HK-2 (cell line): ENCODE measurements at regions not wholly inside any gene's neighbourhood (a gene's known extent, or its start where the extent isn't known, plus 50 kb on each side); places are given as distances from the start of the nearest gene placed in this dataset.
A peak's percentile ranks its signal among the peaks of the same experiment; 100 is the strongest.

Experiments used
- DNase-seq: peaks from one replicate; pipeline ENCODE4 v3.0.0-alpha.2; 2018; ENCODE audit not compliant: unreplicated experiment

DNA sequence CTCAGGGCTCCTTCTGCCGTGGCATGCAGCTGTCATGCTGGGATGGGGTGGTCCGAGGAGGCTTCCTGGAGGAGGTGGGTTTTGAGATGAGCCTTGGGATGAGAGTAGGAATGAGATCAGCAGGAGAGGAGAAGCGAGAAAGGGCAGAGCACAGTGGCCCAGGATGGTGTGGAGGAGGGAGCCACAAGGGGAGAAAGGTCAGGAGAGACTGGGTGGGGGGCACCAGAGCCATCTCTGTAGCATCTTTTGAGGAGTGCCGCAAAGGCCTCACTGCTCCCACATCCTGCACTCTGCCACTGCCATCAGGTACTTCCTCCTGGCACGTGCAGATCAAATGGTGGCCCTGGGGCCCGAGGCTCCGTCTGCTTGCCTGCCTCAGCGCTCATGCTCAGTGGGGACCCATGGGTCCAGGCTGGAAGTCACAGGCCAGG is 150.2 kb downstream of the MACROH2A1 start:
- no peak for DNase-seq

DNA sequence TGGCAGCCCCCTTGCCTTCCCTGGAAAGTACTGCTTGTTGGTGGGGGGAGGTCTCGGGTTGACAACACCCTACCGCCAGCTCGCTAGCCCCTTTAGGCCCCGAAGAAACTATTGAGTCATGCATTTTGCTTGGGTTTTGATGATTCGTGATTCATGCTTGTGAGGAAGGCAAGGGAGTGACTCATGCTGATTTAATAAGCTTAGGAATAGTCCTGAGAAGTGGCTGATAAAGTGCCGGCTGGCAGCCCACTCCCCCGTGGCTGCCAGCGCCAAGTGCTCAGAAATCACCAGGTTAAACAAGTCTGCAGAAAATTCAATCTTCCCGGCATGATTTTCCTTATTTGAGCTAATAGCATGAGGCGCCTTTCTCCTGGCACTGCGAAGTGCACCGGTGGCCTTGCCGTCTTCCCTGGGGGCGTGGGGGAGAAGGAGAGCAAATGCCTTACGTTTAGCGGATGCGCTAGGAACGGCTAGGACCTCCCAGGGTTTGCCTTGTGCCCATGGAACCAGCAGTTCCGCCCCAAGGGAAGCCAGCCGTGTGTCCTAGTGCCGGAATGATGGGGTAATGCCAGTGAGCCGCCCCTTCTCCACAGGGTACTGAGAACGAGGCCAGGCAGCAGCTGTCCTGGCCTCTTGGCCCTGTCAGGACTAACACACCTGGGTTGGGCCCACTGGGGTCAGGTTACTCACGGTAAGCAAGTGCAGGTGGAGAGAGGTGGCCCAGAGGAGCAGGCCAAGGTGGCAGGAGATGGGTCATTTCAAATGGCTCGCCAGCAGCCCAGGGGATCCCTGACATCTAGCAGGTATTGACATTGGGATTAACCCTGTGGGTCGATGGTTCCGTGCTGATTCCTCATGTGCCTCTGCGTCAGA is 151.9 kb downstream of the MACROH2A1 start:
- peak; percentile 31 for DNase-seq

DNA sequence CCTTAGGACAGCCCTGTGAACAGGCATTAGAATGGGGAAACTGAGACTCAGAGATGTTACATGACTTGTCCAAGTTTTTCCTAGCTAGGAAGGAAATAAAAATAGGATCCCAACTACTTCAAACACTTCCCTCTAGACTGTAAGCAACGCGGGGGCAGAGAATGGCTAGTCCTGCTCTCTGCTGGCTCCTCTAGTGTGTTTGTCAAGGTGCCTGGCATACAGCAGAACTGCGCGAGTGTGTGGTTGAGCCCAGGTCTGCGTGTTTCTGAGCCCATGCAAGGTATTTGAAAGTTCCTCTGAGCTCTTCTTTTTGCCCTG is 152.5 kb downstream of the MACROH2A1 start:
- no peak for DNase-seq

DNA sequence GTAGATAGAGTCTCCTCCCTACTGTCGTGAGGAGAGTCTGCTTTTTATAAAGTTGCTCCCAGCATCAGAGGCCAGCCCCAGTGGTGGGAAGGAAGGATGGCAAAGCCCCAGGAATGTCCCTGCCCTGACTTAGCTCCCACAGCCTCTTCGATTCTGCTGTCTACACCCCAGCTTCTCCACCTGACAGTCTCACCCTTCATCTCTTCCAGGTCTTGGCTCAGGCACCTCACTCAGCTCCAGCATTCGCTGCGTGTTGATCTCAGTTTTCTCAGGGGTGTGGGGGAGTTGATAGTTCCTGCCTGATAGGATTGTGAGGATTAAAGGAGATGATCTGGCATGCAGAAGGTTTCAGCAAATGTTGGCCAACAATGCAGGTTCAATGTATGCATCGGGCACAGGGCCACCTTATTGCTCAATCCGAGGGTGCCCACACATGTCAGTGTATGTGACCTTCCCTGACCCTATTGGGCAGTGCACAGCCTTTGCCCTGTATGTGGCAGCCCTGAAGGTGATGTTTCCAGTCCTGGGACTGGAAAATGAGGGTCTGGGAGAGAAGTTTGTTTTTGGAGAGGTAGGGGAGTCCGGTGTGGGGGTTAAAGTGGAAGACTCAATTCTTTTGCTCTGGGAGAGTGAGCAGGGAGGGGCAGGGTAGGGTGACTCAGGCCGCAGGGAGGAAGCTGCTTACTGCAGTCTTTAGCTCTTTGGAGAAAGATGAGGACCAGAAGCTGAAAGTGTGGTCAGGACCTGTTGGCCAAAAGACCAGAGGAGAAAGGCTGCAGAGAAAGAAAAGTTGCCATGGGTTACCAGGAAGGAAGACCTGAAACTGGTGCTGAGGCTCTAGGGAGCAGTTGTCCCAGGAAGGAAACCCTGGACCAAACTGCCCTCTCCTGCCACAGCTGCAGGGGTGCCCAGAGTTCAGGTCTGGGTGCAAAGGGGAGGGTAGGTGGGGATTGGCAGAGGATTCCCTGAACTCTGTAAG is 153.2 kb downstream of the MACROH2A1 start:
- no peak for DNase-seq

DNA sequence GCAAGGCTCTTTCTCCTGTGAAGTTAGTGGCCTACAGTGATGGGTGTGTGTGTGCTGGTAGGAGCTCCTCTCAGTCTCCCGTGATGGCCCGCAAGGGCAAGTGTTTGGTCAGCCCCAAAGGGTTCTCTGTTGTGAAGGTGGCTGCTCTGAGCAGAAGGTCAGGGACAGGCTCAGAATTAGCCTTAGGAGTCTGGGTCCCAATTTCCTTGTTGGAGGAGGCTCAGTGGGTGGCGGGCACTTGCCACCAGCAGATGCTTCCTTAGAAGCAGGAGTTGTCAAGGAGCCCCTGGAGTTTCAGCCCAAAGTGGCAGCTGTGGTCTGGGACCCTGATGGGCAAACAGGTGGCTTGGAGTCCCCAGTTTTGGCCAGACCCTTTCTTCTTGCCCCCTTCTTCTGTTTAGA is 154.4 kb downstream of the MACROH2A1 start:
- no peak for DNase-seq

DNA sequence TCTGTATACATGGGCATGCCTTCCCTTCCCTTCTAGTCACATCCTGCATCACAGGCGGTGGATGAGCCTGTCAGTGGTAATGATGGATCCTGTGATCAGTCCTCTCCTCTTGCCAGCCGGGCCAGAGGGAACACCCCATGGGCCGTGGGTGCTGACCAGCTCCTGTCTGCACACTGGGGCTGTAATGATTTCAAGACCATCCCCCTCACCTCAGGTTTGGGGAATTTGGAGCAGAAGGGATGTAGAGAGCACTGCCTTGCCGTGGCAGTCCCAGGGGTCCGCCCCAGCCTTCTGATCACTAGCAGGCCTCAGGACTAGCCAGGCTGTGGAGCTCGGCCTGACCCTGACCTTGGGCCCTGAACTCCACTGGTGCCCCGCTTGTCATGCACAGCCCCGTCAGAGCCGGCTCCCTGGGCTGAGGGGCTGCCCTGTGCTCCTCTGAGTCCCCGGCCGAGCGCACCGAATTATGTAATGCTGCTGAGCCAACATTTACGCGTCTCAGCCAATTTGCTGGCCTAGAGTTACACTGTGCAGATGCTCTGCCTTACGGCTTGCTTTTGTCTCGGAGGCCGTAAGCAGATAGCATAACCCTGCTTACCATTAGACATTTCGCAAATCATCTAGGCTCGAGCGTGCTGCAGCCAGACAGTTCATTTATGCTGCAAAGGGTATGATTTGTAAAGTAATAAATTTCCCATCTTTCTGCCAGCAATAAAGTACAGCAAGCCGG is 155.3 kb downstream of the MACROH2A1 start:
- DNase-seq: no peak

DNA sequence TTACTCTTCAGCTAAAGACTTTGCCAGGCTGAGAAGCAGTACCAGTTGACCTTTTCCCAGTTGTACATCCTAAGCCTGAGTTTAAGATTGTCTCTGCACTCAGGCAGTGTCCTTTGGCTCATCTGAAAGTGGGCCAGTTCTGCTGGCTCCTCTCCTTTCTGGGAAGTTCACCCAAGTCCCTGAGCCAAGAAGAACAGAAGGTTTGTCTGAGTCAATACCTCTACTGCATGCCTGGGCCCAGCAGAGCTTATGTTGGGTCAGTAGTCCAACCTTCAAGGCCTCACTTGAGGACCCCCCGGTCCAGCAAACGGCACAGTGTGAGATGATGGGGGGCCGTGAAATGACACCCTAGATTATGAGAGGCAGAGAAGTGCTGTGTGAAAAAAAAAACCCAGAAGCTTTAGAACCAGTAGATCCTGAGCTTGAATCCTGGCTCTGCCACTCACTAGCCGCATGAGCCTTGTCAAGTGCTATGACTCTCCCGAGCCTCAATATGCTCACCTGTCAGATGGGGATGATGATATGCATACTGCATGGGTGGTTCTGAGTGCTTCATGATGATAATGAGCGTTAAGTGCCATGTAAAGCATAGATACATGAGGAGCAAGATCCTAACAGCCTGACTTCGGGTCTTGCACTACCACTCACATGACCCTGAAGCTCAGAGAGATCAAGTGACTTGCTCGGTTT is 156.0 kb downstream of the MACROH2A1 start:
- DNase-seq: no peak

DNA sequence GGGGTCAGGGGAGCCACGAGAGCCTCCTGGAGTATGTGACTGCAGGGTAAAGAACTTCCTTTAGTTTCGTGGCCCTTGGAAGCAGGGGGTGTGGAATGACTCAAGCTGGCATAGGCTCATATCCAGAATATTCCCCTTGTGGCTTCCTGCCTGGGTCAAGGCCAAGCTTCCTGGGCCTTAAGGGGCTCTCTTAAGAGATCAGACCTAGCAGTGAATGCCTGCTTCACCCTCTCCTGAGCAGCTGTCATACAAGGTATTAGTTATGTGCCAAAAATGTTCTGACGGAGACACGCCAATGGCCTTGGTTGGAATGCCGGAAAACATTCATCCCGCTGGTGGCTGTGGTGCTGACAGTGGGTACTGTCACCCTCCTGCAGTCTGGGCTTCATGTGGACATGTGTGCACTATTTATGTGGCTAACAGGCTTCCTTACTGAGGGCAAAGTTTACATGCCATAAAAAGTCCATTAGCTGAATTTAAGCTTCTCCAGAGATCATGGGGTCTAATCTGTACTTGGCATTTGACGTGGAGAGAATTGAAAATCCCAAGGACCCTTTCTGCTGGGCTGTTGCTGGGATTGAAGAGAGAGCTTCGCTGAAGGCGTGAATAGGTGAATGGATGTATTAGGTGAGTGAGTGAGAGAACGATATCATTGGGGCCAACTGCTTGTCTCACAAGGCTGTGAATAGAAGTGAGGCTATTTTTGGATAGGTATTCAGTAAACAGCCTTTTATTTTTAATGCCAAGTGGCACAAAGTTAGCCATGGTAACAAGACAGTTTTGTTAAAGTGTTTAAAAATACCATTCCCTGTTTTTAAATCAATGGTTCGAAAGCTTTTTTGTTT is 156.8 kb downstream of the MACROH2A1 start:
- DNase-seq: peak; percentile 27

DNA sequence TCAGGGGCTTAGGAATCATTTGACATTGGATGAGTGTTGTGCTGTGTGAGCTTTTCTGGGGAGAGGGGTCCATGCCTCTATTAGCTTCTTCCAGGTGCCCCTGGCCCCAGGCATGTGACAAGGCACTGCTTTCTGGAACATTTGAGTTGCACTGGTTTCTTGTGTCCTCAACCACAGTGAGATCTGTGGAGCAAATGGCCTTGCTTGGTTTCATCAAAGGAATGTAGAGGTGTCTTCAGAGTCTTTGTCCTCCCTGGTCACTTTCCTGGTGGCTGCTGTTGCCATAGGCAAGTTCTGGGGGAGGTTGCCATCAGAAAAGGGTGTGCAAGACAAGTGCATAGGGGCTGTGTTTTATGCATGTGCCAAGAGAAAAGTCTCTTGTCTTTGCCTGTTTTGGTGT is 157.5 kb downstream of the MACROH2A1 start:
- DNase-seq: no peak

DNA sequence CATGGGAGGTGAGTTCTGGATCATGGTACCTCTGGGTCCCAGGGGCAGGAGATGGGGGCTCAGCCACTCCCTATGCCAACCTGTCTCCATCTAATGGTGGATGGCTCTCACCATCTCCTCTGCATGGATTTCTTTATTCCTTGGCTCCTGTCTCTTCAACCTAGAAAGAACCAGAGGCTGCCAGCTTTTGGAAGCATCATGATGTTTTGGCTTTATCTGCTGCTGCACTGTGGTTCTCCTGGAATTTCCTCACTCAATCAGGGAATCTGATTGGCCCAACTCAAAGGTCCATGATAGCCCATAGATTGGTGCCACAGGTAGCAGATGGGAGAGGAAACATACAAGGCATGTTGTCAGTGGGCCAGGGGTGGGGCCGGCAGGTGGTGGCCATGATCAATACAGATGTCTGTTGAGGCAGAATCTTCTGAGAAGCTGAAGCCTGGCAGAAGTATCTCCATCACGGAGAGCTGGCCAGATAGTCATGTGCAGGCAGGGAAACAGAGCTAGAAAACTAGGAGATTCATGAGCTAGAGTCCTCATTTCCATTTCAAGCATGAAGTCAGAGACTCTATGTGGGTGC is 158.2 kb downstream of the MACROH2A1 start:
- no peak for DNase-seq

DNA sequence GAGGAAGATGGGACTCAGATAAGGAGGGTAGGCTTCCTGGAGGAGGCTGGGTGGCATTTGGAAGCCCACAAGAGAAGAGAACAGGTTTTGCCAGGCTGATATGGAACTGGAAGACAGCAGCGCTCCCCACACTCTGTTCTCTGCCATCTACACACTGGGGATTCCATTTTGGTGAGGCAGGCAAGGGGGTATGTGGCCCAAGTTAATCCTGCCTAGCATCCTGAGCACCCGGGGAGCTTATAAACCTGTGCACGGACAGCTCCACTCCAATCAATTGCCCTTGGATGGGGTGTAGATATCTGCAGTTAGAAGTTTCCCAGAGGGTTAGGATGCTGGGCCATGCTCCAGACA is 158.8 kb downstream of the MACROH2A1 start:
- DNase-seq: no peak

DNA sequence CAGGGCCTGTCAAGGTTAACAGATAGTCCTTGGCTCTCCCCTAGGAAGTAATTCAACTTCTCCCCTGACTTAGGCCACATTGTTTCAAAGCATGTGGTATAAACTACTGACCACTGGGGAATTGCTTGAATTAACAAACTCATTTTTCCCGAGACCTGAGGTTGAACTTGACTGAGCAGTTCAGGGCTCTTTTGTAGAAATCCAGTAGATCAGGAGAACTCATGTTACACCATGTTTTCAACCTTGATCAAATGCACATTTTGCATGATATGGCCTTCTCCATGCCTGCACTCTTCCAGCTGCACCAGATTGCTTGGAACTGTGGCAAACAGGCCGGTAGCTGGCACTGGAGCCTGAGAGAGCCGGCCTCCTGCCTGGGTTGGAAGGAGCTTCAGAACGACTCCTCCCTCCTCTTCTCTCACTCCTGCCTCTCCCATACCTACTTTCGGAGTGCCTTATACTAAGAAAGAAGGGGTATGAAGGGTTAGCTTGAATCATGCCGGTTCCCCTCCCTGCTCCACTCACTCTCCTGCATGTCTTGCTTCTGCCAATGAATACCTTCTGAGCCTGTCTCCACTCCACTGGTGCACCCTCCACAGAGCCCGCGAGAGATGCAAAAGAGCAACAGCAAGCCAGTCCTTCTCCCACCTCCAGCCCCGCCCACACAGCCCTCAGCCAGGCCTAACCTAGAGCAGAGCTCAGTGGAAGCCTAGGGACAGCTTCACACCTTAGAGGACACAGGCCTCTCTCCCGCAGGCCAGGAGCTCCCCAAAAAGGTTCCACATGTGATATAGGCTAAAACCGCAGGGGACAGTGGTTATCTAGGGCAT is 159.4 kb downstream of the MACROH2A1 start:
- DNase-seq: no peak

DNA sequence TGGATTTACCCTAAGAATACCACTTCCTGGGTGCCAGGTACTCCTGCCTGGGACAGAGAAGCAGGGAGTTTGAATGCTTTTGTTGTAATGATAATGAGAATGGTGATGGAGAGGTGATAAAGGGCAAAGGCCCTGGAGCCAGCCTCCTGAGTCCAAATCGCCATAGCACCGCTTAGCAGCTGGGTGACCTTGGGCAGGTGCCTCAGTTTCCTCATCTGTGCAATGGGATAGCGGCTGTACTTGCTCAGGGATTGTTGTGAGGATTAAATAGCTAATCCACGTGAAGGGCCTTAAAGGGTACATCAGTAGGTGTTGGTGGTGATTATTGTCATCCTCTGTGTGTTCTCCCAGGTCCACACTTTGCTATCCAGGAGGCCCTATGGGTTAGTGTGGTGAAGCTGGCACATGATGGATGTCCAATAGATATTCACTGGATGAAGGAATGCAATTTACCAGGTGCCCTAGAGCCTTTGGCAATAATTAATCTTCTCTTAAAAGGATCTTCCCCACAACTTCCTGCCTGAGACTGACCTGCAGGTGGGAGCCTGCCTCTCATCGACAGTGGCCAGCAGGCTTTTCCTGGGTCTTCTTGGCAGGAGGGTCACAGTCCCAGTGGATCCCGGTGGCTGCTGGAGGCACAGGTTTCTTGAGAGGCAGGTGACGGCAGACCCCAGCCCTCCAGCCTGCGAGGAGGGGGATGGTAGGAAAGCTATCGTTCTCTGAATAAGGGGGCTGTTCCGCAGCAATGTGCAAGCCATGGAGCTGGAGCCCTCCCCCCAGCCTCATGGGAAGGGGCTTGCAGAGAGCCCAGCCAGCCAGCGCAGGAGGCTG is 160.2 kb downstream of the MACROH2A1 start:
- DNase-seq: no peak

DNA sequence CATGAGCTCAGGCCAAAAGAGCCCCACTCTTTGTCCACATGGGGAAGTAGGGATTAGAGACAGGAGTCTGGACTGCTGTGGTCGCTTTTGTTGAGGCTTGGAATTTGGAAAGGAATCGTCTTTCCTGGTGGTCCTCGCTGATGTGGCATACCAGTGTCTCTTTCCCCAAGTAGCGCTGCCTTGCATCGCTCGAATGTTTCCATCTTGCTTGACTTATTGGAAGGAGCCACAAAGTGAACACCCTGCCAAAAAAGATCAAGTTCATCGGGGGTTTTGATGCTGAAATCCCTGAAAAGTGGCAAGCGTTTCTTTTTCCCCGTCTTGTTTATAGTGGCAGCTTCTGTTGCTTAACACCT is 161.3 kb downstream of the MACROH2A1 start:
- no peak for DNase-seq

DNA sequence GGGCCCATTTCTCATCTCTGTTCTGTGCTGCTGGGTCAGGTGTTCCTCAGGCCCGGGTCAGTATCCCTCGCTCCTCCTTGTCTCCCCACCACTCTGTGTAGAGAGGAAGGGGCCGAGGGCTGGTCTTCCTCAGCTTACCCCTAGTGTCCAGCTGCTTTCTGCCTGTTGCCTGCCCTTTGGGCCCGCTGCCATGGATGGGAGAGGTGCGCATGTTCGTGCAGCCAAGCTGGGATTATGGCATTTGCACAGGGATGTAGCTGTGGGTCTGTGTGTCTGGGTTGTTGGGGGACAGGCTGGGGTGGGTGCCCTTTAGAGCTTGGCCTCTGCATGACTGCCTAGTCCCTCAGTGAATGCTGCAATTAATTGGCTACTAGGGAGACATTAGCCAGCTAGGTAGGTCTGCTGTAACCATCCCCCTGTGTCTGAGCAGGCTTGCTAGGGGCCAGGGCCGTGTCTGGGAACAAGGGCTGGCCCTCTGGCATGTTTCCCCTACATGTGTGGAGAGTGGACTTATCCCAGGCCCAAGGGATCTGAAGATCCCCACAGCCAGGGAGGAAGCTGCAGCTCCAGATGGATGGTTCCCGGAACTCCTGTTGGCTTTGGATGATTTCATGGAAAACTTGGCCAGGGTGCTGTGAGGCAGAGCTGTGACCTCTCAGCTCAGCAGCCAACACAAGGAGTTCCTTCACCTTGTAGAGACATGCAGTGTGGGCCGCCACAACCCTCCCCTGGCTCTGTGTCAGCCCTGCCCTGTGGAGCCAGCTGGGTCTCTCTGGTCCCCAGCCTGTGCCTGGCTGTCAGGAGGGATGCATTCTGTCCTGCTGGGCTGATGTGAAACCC is 161.9 kb downstream of the MACROH2A1 start:
- no peak for DNase-seq

DNA sequence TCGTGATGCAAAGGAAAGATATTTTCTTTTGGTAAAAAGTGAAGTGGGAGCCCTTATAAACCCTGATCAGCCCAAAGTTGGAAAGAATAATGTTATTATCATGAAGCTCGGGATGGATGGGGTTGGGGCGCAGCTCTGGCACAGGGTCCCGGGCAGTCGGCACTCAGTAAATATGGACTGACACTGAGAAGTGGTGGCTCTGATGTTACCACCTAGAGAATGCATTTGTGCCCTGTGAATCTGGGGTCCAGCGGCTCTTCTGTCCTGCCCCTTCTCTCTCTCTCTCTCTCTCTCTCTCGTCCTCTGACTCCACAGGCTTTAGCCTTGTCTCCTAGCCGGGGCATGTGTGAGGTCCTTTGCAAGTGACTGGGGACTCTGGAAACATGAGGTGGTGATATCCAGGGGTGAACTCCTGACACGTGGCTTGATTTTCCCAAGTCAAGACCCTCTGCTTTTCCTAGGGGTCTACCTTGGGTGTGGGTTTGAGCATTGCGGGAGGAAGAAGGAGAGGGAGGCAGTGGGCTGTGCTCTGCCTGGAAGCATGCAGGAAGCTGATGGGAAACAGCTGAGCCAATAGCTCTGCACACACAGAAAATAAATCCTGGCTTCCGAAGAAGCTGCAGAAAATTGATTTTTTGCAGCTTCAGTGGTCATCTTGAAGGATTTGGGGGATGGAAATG is 162.7 kb downstream of the MACROH2A1 start:
- DNase-seq: no peak
